ENCODE measurements at regions not wholly inside any gene's neighbourhood (a gene's known extent, or its start where the extent isn't known, plus 50 kb on each side); places are given as distances from the start of the nearest gene placed in this dataset.
"Not testable (repeated sequence)": the region's sequence is repeated elsewhere in the genome, so short reads cannot be mapped to it uniquely, and the experiment has no call there.

DNA sequence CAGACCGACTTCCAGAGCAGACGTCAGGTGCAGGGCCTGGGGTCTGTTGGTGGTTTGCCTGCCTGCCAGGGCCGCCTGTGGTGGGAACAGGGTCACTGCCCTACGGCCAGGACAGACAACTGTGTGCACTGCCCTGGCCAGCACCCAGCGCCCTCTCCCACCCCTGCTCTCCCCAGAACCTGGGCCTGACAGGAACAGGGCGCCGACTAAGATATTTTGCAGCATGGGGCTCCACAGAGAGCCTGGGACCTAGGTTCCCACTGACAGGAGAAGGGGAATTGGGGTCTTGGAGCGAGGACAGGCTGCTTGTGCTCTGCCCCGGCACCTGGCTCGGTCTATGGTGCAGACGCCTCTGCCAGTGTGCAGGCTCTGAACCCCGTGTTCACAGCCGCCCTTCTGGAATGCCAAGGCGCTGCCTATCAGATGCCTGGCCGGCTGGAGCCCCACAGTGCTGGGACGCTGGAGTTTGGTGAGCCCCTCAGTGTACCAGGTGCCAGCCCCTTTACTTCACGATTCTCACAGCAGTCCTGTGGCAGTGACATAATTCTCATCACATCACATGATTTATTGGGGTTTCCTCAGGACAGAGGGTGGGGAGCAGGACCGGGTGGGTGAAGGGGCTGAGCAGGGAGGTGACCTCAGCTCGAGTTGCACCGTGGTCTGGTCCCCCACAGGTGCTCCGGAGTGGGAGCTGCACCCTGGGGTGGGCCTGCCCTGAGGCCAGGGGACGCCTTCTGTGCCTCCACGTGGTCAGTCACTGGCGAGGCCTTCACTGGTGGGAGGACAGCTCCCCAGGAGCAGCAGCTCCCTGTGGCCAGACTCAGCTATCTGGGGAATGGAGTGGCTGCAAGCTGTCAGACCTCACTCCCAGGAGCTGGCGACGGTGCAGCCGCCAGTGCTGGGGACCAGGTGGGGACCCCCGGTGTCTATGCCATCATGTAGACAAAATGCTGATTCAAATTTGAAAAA is 113.8 kb upstream of the LRPAP1 start:
- DNase-seq: no peak

DNA sequence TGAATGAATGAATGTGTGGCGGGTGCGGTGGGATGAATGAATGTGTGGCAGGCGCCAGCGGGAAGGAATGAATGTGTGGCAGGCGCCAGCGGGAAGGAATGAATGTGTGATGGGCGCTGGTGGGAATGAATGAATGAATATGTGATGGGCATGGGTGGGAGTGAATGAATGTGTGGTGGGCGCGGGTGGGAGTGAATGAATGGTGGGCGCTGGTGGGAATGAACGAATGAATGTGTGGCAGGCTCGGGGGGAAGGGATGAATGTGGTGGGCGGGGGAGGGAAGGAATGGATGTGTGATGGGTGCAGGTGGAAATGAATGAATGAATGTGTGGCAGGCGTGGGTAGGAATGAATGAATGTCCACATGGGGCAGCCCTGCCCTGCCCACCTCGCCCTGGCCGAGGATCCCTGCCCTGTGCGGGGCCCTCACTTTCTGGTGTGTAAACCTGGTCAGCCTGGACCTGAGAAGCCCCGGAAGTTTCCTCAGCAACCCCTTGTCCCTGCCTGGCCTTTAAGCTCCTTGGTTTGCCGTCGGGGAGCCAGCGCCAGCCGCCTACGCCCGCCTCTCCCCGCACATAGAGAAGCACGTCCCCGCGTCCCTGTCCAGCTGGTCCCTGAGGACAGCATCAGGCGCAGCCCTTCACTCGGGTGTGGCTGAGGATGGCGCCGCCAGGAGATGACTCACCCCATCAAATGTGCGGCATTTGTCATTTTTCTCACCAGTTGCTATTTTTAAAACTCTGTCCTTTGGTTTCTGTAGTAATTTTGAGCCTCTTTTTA is 112.8 kb upstream of the LRPAP1 start:
- DNase-seq: no peak

DNA sequence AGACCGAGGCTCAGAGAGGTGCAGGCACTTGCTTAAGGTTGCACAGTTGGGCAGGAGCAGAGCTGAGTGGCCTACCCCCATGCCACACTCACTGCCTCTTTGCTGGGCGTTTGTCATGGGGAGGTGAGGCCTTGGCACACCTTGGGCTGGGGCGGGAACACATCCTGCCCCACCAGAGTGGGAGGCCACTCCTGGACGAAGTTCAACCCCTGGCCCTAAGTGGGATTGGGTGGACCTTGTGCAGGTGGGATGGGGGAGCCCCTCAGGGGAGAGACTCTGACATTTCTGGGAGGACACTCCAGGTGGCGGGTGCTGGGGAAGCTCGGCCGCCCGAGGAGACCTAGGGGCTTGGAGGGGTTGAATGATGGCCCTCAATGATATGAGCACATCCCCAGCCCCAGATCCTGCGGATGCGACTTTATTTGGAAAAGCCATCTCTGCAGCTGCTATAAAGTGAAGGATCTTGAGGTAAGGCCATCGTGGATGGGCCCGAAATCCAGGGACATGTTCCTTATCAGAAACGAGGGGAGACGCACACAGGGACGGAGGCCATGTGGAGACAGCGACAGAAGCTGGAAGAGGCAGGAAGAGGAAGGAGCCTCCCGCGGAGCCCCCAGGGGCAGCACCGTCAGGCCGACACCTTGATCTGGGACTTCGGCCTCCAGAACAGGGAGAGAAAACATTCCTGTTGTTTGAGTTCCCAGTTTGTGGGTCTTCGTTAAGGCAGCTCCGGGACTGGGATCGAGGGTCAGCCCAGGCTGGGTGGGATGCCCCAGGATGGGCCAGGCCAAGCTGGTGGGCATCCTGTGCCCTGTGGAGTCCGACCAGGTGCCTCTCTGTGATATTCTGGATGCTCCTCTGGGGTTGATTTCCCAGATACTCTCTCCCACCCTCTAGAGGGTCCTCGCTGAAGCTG is 111.6 kb upstream of the LRPAP1 start:
- DNase-seq: no peak

DNA sequence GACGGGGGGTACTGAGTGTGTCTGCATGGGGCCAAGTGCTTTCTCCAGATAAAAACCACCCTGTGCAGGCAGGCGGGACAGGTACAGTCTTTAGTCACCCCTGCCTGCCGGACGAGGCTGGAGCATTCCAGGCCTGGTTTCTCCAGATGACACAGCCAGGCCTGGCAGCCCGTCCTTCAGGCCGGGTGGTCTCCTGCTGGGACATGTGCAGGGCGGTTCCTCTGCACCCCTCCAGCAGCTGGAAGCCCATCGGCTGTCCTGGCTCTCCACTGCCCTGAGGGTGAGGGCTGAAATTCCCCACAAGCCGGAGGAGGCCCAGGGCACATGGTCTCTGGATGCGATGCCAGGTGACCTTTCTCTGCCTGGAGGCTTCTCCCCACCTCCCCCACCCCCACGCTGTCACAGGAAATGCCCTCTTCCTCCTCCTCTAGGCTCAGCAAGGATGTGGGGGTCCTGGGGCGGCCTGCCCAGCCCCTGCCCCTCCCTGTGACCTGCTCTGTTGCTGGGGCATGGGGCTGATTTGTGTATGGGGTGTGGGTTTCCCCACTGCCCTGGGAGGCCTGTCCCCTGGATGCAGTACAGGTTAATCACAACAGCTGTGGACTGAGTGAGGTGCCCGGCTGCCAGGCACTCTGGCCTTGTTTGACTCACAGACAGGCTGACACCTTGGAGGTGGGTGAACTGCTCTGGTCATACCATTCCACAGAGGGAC is 110.7 kb upstream of the LRPAP1 start:
- DNase-seq: no peak

DNA sequence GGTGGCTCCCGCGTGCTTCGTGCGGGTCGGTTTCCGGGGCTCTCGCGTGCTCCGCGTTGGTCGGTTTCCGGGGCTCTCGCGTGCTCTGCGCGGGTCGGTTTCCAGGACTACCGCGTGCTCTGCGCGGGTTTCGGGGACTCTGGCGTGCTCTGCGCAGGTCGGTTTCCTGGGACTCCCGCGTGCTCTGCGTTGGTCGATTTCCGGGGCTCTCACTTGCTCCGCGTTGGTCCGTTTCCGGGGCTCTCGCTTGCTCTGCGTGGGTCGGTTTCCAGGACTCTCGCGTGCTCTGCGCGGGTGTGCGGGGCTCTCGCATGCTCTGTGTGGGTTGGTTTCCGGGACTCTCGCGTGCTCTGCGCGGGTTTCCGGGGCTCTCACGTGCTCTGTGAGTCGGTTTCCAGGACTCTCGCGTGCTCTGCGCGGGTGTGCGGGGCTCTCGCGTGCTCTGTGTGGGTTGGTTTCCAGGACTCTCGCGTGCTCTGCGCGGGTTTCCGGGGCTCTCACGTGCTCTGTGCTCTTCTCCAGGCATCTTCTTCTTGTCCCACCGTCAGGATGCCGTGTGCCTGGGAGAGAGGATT is 109.9 kb upstream of the LRPAP1 start:
- DNase-seq: no peak

DNA sequence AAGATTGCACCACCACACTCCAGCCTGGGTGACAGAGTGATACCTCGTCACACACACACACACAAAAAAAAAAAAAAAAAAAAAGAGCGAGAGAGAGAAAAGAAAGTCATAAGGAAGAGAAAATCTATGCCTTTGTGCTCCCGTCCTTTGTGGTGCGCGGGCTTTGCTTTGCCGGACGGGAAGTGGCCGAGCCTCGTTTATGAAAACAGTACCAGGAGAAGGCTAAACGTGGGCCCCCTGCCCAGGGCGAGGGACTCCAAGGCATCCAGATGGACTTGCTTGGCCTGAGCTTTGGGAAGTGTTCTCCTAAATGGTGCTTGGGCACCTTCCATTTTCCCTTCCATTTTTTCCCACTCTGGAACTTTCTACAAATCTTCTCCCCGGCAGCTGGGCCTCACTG is 109.3 kb upstream of the LRPAP1 start:
- DNase-seq: no peak

DNA sequence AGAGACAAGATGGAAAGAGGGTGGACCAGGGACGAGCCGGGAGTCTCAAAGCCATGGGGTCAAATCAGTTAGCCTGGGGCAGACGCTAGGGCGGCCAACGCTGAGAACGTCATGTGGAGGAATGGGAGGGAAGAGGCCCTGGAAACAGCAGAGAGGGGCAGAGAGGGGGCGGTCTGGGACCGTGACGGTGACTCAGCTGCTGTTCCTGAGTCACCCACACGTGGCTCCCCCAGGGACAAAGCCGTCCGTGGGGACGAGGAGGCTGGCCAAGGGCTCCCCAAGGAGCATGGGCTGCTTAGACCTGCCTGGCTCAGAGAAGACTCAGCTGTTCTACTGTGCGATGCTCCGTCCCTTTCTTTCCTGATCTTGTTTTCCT is 108.4 kb upstream of the LRPAP1 start:
- DNase-seq: no peak

DNA sequence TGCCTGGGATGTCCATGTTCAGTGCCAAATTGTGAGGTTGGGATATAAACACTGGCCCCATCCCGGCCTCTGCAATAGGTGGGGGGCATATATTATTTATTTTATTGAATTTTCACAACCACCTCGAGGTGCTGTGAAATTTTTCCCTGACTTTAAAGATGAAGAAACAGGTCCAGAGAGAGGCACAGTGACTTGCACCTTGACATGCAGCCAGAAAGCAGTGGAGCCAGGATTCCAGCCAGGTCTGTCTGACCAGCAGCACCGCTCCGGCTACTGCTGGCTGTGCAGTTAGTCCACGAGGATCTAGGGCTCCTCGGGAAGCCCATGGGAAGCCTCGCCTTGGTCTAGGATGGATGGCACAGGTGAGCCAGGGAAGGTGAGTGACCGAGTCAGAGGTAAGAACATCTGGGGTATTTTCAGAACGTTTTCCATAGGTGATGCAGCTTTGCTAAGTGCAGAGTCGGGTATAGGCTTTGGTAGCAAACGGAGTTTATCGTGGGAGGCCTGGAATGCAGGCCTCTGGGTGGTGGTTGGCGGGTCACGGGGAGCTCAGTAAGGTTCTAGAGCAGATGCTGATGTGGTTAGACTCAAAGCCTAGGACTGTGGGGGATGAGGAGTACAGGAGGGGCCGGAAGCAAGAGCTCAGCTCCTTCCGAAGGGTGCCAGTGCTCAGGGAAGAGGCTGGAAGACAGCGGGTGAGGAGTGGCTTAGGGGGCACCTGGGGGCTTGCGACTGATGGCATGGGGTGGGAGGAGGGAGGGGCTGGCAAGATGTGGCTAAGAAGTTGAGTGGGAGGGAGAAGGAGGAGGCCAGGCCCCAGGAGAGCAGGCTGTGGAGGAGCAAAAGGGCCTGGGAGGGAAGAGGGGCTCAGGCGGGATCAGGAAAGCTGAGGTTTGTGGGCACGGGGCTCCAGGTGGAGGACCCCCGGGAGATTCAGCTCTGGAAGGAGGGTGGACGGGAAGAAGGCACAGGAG is 107.7 kb upstream of the LRPAP1 start:
- no peak for DNase-seq

DNA sequence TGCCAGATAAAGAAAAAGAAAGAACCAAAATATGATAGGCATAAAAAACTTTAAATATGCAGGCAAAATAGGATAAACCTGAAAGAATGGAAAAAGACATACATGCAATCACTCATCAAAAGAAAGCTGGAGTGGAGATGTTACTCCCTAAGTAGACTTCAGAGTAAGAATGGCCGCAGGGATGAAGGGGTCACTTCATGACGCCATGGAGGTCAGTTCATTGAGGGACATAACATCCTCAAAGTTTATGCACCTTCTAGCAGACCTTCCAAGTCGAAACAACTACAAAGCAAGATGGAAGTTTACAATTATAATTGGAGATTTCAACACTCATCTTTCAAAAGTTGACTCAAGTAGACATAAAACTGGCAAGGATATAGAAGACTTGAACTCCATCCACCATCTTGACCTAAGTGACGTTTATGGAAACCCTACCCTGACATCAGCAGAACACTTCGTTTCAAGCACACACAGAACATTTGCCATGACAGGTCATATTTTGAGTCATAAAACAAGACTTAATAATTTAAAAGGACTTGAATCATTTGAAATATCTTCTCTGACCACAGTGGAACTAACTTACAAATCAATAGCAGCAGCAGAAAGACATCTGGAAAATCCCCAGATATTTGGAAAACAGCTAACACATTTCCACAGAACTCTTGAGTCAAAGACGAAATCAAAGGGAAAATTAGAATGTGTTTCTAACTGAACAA is 106.0 kb upstream of the LRPAP1 start:
- DNase-seq: no peak

DNA sequence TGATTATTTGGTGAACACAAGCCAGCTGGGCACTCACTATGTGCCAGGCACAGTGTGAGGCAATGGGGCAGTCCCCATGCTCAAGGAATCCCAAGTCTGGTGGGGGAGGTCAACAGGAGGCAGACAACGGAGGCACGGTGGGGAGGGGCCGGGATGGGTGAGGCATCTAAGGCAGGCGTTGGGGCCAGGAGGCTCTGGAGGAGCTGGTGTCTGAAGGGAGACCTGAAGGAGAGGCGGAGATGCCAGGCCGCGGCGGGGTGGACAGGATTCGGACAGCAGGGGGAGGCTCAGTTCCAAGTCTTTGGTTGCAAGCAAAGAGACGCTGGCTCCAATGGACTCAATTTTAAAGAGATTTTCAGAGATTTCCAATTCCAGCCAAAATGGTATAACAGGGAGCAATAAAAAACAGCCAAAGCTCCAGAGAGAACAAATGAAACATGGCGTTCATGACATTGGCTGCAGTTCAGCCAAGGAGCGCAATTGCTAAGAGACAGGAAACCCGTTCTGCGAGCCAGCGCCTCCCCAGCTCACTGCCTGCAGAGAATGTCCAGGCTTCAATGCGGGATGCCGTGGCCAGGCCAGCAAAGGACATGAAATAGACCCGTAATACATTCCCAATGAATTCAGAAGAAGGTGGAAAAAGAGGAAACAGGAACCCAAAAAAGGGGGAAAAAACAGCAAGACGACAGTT is 105.2 kb upstream of the LRPAP1 start:
- DNase-seq: no peak

DNA sequence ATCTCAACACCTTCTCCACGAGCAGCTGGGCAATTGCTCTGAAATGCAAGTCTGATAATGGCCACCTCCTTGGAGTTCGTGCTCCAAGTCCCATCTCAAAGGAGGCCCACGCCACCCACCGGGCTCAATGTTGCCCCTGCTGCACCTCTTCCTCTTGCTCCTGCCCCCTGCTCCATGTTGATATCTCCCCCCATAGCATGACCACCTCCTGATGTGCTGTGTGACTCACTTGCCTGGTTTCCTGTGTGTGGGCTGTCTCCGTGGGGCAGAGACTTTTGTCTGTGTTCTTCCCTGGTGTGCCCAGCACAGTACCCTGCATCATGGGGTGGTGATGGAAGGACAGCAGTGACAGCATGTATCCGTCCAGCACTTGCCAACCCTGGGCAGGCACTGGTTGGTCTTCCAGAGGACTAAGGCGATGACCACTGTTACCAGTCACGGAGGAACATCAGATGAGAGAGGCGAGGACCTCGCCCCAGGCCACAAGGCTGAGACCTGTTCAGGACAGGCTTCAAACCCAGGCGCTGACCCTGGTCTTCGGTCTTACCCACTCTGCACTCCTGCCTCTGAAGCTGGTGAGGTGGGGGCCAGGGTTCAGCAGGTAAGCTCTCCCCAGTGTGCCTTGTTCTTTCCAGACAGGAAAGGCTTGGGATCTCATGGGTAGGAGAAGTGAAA is 104.6 kb upstream of the LRPAP1 start:
- no peak for DNase-seq

DNA sequence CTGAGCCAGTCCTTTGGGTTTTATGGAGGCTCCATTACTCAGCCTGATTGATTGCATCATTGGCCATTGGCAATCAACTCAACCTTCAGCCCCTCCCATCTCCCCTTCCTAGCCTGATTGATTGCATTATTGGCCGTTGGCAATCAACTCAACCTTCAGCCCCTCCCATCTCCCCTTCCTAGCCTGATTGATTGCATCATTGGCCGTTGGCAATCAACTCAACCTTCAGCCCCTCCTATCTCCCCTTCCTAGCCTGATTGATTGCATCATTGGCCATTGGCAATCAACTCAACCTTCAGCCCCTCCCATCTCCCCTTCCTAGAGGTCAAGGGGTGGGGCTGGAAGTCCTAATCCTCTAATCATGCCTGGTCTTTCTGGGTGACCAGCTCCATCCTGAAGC is 103.8 kb upstream of the LRPAP1 start:
- not testable (repeated sequence) for DNase-seq

DNA sequence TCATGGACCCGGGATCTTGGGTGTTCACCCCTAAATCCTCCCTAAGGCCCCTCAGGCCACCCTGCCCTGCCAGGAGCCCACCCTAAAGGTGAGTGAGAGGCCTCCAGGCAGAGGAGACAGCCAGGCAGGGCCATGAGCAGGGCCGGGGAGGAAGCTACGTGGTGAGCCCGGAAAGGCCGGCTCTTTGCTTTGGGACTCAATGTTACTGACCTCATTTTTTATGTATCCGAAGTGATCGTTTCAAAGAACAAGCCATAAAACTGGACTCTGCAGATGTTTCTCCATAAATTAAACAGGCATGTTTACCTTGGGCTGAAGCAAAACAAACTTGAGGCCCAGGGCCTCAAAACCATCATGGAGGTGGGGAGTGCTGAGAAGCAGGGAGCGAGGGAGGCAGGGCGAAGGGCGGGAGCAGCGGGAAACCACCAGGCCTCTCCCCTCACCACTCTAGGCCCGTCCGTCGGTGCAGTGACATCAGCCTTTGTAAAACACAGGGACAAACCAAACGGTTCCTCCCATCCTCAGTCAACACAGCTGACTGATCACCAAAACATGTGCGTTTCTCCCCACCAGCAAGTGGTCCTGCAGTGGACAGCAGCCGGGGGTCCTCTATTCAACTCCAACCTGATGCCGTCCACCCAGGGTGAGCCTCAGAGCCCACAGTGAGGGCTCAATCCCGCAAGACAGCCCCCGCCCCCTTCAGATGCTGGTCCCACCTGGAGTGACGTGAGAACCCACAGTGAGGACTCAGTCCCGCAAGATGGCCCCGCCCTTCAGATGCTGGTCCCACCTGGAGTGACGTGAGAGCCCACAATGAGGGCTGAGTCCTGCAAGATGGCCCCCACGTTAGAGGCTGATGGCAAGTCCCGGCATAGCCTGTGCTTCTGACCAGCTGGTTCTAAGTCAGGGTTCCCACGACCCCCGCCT is 102.9 kb upstream of the LRPAP1 start:
- DNase-seq: no peak

DNA sequence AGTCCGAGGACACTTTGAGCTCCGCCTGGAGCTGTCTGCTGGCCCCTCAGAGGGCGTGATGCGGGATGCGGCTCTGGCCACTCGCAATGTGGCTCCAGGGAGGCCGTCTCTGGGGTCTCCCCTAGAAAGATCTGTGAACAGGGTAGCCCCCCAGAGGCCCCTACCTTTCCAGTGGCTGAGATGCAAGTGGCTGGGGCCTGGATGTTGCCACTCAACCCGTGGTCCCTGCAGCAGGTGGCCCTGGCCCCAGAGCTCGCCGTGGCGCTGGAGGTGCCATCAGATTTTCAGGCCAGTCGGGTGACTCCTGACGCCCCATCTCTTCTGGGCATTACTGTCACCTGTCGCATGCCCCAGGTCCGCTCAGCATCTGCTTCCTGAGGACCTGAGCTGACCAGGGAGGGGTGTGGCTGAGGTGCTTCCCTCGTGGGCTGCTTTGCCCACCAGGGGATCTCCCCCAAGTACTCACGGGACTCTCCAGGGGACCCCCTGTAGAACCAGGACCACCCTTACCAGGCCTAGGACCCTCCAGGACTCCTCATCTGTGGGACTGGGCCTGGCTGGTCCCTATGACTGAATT is 102.1 kb upstream of the LRPAP1 start:
- no peak for DNase-seq

DNA sequence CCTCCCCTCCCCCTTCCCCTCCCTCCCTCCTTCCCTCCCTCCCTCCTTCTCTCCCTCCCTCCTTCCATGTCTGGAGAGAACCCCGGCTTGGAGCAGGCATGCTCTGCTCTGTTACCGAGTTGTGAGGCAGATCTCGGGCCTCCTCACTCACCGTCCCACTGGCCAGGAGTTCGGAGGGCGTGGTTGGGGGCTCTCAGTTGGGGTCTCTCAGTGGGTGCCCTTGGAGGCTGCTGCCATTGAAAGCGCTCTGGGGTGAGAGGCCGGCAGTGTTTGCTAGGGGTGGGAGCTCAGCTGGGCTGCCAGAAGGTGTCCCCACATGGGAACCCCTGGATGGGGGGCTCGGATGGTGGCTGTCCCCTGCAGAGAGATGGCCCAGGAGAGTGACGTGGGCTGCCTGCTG is 101.1 kb upstream of the LRPAP1 start:
- not testable (repeated sequence) for DNase-seq

DNA sequence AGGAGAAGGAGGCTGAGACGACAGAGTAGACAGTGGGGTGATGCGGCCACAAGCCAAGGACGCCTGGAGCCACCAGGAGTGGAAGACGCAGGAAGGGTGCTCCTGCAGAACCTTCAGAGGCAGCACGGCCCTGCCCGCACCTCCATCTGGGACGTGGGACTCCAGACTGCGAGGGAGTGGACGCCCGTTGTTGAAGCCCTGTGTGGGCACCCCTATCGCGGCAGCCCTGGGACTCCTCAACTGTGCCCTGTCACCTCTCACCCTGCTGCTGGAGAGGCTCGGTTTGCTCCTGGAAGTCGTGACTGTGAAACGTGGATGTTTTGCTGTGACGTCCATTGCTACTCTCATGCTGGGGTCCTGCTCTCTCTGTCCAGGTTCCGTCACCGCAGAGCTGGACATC is 100.6 kb upstream of the LRPAP1 start:
- not testable (repeated sequence) for DNase-seq
